Suppressor macrophage (primary cell): ENCODE measurements at regions not wholly inside any gene's neighbourhood (a gene's known extent, or its start where the extent isn't known, plus 50 kb on each side); places are given as distances from the start of the nearest gene placed in this dataset.
"Not testable (repeated sequence)": the region's sequence is repeated elsewhere in the genome, so short reads cannot be mapped to it uniquely, and the experiment has no call there.

Source experiments
- DNase-seq, 4 experiments: peaks; one replicate each; pipeline ENCODE4 v3.0.0-alpha.2; 2020 to 2022

- DNase-seq = no peak
Observed at GRCh38 chr11:97033178-97033577, 643.4 kb downstream of the JRKL start.

- DNase-seq = no peak
Observed at GRCh38 chr11:97048481-97048880, 658.7 kb downstream of the JRKL start.

GRCh38 chr11:97060184-97060583, 670.4 kb downstream of the JRKL start:
- no peak for DNase-seq

- DNase-seq = no peak
Observed at GRCh38 chr11:97069160-97069559, 679.3 kb downstream of the JRKL start.

GRCh38 chr11:97072420-97072819, 682.6 kb downstream of the JRKL start:
- DNase-seq = no peak

GRCh38 chr11:97076666-97077065, 686.9 kb downstream of the JRKL start:
- not testable (repeated sequence) for DNase-seq

- no peak for DNase-seq
Observed at GRCh38 chr11:97078443-97078842, 688.6 kb downstream of the JRKL start.

- DNase-seq = no peak
Observed at GRCh38 chr11:97079244-97079643, 689.4 kb downstream of the JRKL start.

- no peak for DNase-seq
Observed at GRCh38 chr11:97087419-97087818, 697.6 kb downstream of the JRKL start.

- no peak for DNase-seq
Observed at GRCh38 chr11:97092823-97093222, 703.0 kb downstream of the JRKL start.

- DNase-seq = not testable (repeated sequence)
Observed at GRCh38 chr11:97102180-97102579, 712.4 kb downstream of the JRKL start.

GRCh38 chr11:97107604-97108003, 717.8 kb downstream of the JRKL start:
- DNase-seq = no peak

GRCh38 chr11:97109078-97109477, 719.3 kb downstream of the JRKL start:
- no peak for DNase-seq

GRCh38 chr11:97110376-97110775, 720.6 kb downstream of the JRKL start:
- DNase-seq = no peak

GRCh38 chr11:97111559-97111958, 721.7 kb downstream of the JRKL start:
- DNase-seq = no peak

GRCh38 chr11:97118614-97119200, 728.9 kb downstream of the JRKL start:
- no peak for DNase-seq

GRCh38 chr11:97123237-97123636, 733.4 kb downstream of the JRKL start:
- DNase-seq = no peak

- DNase-seq = no peak
Observed at GRCh38 chr11:97136067-97136466, 746.3 kb downstream of the JRKL start.

GRCh38 chr11:97140885-97141494, 751.2 kb downstream of the JRKL start:
- DNase-seq = no peak

GRCh38 chr11:97143463-97143862, 753.6 kb downstream of the JRKL start:
- DNase-seq = no peak

GRCh38 chr11:97149741-97150140, 759.9 kb downstream of the JRKL start:
- DNase-seq = no peak

GRCh38 chr11:97157221-97157740, 767.5 kb downstream of the JRKL start:
- no peak for DNase-seq

- no peak for DNase-seq
Observed at GRCh38 chr11:97158243-97158642, 768.4 kb downstream of the JRKL start.

- DNase-seq = no peak
Observed at GRCh38 chr11:97163631-97164191, 773.9 kb downstream of the JRKL start.
